ENCODE measurements at regions not wholly inside any gene's neighbourhood (a gene's known extent, or its start where the extent isn't known, plus 50 kb on each side); places are given as distances from the start of the nearest gene placed in this dataset.
A peak's percentile ranks its signal among the peaks of the same experiment; 100 is the strongest.

GRCh38 chrX:110427076-110427475, 68.4 kb downstream of the RTL9 start:
- no peak for DNase-seq (ENCODE audit: low read depth, low spot score)
- in situ Hi-C loops (cut with HindIII; ENCODE audit: low pct_unique_long_range_greater_than_20kb, low sequenced_read_pairs), result no loop called here

- in situ Hi-C loops (cut with HindIII; ENCODE audit: low pct_unique_long_range_greater_than_20kb, low sequenced_read_pairs), result no loop called here
- no peak for DNase-seq (ENCODE audit: low read depth, low spot score)
These were observed 69.5 kb downstream of the RTL9 start for GRCh38 chrX:110428144-110428543.

GRCh38 chrX:110430293-110431076, 71.8 kb downstream of the RTL9 start:
- in situ Hi-C loops (cut with HindIII; ENCODE audit: low pct_unique_long_range_greater_than_20kb, low sequenced_read_pairs), result no loop called here
- no peak for DNase-seq (ENCODE audit: low read depth, low spot score)

- no peak for DNase-seq (ENCODE audit: low read depth, low spot score)
- in situ Hi-C loops (cut with HindIII; ENCODE audit: low pct_unique_long_range_greater_than_20kb, low sequenced_read_pairs), result no loop called here
These were observed 73.7 kb downstream of the RTL9 start for GRCh38 chrX:110432091-110432905.

GRCh38 chrX:110432906-110433215, 74.2 kb downstream of the RTL9 start:
- no peak for DNase-seq (ENCODE audit: low read depth, low spot score)
- in situ Hi-C loops (cut with HindIII; ENCODE audit: low pct_unique_long_range_greater_than_20kb, low sequenced_read_pairs), result no loop called here

GRCh38 chrX:110435196-110435595, 76.5 kb downstream of the RTL9 start:
- in situ Hi-C loops (cut with HindIII; ENCODE audit: low pct_unique_long_range_greater_than_20kb, low sequenced_read_pairs), result no loop called here

GRCh38 chrX:110436523-110436922, 77.9 kb downstream of the RTL9 start:
- in situ Hi-C loops (cut with HindIII; ENCODE audit: low pct_unique_long_range_greater_than_20kb, low sequenced_read_pairs), result no loop called here
- DNase-seq (ENCODE audit: low read depth, low spot score), result no peak

More at GRCh38 chrX:110435196-110435595, 76.5 kb downstream of the RTL9 start:
- DNase-seq (ENCODE audit: low read depth, low spot score), result no peak

- in situ Hi-C loops (cut with HindIII; ENCODE audit: low pct_unique_long_range_greater_than_20kb, low sequenced_read_pairs), result no loop called here
- no peak for DNase-seq (ENCODE audit: low read depth, low spot score)
These were observed 79.0 kb downstream of the RTL9 start for GRCh38 chrX:110437686-110438085.

- DNase-seq (ENCODE audit: low read depth, low spot score), result no peak
- in situ Hi-C loops (cut with HindIII; ENCODE audit: low pct_unique_long_range_greater_than_20kb, low sequenced_read_pairs), result no loop called here
These were observed 81.6 kb downstream of the RTL9 start for GRCh38 chrX:110440016-110440805.

- DNase-seq (ENCODE audit: low read depth, low spot score), result peak; percentile 81
- in situ Hi-C loops (cut with HindIII; ENCODE audit: low pct_unique_long_range_greater_than_20kb, low sequenced_read_pairs), result no loop called here
These were observed 84.0 kb downstream of the RTL9 start for GRCh38 chrX:110442635-110443034.

GRCh38 chrX:110444996-110445395, 86.3 kb downstream of the RTL9 start:
- in situ Hi-C loops (cut with HindIII; ENCODE audit: low pct_unique_long_range_greater_than_20kb, low sequenced_read_pairs), result no loop called here
- DNase-seq (ENCODE audit: low read depth, low spot score), result no peak

- in situ Hi-C loops (cut with HindIII; ENCODE audit: low pct_unique_long_range_greater_than_20kb, low sequenced_read_pairs), result no loop called here
- DNase-seq (ENCODE audit: low read depth, low spot score), result no peak
These were observed 89.8 kb downstream of the RTL9 start for GRCh38 chrX:110448459-110448858.

GRCh38 chrX:110449312-110449711, 90.7 kb downstream of the RTL9 start:
- in situ Hi-C loops (cut with HindIII; ENCODE audit: low pct_unique_long_range_greater_than_20kb, low sequenced_read_pairs), result no loop called here
- DNase-seq (ENCODE audit: low read depth, low spot score), result no peak

- peak; percentile 76 for DNase-seq (ENCODE audit: low read depth, low spot score)
- in situ Hi-C loops (cut with HindIII; ENCODE audit: low pct_unique_long_range_greater_than_20kb, low sequenced_read_pairs), result no loop called here
These were observed 91.4 kb downstream of the RTL9 start for GRCh38 chrX:110450050-110450449.

GRCh38 chrX:110454336-110454735, 95.7 kb downstream of the RTL9 start:
- in situ Hi-C loops (cut with HindIII; ENCODE audit: low pct_unique_long_range_greater_than_20kb, low sequenced_read_pairs), result no loop called here
- no peak for DNase-seq (ENCODE audit: low read depth, low spot score)

GRCh38 chrX:110462957-110463356, 104.3 kb downstream of the RTL9 start:
- DNase-seq (ENCODE audit: low read depth, low spot score), result peak; percentile 13
- in situ Hi-C loops (cut with HindIII; ENCODE audit: low pct_unique_long_range_greater_than_20kb, low sequenced_read_pairs), result no loop called here

- no peak for DNase-seq (ENCODE audit: low read depth, low spot score)
- in situ Hi-C loops (cut with HindIII; ENCODE audit: low pct_unique_long_range_greater_than_20kb, low sequenced_read_pairs), result no loop called here
These were observed 108.1 kb downstream of the RTL9 start for GRCh38 chrX:110466790-110467189.

GRCh38 chrX:110472265-110472664, 113.6 kb downstream of the RTL9 start:
- no peak for DNase-seq (ENCODE audit: low read depth, low spot score)
- in situ Hi-C loops (cut with HindIII; ENCODE audit: low pct_unique_long_range_greater_than_20kb, low sequenced_read_pairs), result no loop called here

All from SK-MEL-5 (cell line).